HT1080 (cell line): ENCODE measurements at regions not wholly inside any gene's neighbourhood (a gene's known extent, or its start where the extent isn't known, plus 50 kb on each side); places are given as distances from the start of the nearest gene placed in this dataset.

Source experiments
- DNase-seq: peaks from one replicate; pipeline ENCODE4 v3.0.0-alpha.2; 2015; ENCODE audit warnings: low read depth

DNA sequence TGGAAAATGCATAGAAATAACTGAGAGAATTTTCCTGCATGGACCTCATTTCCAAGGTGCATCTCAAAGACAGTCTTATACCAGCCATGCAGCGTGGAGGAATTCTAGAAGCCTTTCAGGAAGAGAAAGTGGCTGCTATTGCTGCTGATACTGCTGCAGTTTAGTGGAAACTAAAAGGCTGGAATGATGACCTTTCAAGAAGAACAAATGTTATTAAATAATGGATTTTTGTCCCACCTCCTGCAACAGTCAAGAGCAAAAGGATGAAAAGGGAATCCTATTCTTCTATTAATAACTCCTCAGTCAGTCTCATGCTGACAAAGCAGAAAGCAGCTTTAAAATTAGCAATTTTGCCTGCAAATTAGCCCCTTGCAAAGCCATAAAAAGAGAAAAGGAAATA lies 68.2 kb upstream of the C1orf87 start:
- DNase-seq: no peak

DNA sequence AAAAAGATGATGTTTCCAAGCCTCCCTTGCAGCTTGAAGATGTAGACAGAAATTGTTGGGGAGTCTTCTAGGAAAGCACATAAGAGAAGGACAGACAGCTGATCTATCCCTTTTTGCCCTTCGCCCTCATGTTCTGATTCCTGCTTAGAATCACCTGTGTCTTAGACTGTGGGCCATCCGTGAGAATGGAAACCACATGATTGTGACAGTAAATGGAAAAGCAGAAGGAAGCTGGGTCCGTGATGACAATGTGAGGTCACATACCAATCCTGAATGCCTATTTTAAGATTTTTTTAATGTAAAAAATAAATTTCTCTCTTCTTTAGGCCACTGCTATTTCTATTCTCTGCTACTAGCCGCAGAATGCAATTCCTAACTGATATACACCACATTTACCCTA lies 67.7 kb upstream of the C1orf87 start:
- DNase-seq: no peak

DNA sequence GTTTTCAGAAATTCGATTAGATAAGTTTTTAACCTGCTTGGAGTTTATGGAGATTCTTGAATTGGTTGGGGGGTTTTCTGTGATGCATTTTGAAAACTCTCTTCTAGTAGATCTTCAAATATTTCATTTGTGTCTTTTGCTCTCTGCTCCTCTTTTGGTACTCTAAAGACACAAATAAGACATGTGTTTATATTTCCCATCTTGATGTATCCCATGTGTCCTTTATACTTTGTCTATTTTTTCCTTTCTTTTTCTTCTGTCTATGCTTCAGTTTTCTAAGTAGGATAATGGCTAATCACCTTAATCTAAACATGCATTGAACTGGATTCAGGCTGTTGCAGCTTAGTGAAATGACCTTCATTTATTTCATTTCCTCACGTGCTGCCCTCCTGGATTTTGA lies 63.8 kb upstream of the C1orf87 start:
- no peak for DNase-seq

DNA sequence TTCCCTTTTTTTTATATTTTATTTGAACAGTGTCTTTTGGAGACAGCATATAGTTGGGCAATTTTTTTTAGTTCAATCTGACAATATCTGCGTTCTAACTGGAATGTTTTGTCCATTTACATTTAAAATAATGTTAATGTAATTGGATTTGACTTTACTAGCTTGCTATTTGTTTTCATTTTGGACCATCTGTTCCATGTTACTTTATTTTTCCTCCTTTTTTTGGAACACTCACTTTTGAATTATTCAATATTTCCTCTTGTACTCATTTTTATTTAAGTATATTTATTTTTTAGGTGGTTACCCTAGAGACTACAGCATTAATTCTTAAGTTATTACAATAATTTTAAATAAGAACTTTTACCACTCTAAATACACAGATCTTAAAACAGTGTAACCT lies 62.8 kb upstream of the C1orf87 start:
- DNase-seq: no peak

DNA sequence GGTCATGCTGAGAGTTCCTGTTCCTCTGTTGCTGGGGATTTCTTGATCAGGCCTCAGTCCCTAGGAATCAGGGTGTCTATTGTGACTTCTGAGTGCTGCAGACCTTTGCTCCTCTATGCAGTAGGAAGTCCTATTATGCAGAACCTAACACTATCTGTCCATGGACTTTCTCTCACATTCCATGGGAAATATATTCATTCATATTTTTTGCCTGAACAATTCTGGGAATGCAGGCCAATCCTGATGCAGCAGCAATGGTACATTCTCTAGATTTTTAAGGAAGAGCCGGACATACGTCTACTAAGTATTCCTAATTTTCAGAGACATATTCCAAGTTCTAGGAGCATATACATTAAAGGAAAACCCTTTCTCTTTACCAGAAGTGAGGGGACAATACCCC lies 61.1 kb upstream of the C1orf87 start:
- no peak for DNase-seq

DNA sequence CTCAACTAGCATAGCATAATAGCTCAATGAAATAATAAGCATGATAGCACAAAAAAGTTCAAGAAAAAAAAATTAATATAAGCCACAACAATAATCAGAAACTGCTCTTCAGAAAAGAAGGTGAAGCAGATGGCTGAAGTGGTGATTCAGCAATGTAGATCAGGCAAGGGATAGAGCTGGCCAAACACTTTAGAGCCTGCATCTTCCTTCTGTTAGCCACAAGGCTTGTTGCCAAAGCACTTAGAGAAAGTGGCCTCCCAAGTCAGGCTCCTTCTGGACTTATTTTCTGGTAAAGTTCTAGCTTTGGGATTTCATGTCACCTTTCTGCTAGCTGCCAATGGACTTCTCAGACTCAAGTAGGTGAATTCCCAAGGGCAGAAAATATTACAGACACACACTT lies 60.3 kb upstream of the C1orf87 start:
- DNase-seq: peak; percentile 48

DNA sequence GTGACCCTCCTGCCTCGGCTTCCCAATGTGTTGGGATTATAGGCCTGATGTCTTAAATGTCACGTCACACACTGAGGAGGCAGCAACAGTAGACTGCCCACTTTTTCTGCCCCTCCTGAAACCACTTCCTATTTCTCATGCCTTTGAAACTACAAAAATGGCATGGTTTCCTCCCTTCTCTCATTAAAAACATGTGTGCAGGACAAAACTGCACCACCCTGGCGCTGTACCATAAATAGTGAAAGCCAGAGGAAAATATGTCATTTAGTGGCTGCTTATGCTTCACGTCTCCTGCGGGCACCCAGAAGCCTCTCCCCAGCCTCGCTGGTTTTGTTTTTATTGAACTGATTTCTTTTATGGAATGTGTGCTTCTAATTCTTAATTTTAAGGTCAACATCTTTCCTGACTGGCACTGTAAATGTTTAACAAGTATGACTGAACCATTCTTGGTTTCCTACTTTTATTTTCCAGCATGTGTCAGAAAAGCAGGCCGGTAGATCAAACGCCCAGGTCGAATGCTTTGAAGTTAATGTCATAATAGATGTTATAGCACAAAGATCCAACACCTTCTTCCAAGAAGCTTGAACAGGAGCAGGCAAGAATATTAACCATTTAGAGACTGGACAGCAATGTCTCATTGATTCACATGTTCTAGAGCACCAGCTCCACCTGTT lies 59.6 kb upstream of the C1orf87 start:
- peak; percentile 91 for DNase-seq

DNA sequence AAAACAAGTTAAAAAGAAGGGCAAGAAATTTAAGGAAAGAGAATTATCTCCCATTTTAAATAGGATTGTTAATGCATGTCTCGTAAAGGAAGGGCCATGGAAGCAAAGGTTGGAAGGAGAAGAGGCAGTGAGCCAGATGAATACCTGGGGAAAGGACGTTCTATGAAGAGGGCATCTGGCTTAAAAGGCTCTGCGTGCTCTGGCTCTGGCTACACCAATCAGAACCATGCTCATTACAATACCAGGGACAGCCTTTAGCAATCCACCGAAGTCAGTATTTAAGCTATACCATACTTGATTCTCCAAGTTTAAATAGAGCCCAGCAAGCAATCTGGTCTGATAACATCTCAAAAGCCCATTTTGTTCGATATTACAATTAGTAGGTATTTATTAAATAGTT lies 58.5 kb upstream of the C1orf87 start:
- DNase-seq: no peak

DNA sequence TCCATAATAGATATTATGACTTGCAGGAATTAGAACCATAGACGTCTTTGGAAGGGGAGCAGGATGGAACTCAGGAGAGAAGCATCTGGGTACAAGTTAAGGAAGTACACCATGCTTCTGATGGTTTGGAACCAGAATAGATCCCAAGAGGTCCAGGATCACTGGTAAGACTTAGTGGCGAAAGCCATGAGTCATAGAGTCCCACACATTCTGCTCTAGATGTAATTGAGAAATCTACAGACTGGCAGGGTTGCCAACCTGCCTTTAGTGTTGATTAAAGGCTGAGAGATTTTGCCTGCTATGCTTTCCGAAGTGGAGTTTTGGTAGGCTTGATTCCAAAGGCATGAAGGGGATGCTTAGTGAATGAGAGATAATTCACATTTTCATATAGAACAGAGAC lies 57.1 kb upstream of the C1orf87 start:
- DNase-seq: peak; percentile 18

DNA sequence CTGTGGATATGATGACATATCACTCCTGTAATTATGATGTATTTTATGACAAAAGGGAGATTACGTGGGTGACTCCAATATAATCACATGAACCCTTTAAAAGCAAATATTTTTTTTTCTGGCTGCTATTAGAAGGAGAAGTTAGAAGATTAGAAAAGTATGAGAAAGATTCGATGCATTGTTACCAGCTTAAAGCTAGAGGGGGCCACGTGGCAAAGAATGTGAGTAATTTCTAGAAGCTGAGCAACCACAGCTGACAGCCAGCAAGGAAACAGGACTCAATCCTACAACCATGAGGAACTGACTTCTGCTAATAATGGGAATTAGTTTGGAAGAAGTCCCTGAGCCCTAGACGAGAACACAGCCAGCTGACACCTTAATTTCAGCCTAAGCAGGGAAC lies 56.3 kb upstream of the C1orf87 start:
- DNase-seq: no peak

DNA sequence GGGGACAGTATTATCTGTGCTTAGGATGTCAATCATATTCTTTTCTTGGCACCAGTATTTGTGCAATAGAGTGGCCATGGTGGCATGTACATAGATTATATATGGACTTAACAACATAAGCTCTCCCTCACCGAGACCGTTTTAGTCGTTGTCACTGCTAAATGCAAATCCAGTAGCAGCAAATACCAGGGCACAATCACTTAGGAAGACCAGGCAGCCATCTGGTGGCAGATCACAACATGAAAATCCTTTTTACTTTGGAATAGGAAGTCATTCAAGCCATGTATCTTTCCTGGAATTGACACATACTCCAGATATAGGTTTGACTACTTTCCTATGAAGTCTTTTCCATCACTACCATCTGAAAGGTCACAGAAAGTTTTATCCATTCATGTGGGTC lies 53.2 kb upstream of the C1orf87 start:
- DNase-seq: no peak
